Vagina (tissue), 2 donors: ENCODE measurements at regions not wholly inside any gene's neighbourhood (a gene's known extent, or its start where the extent isn't known, plus 50 kb on each side); places are given as distances from the start of the nearest gene placed in this dataset.
"Not testable (repeated sequence)": the region's sequence is repeated elsewhere in the genome, so short reads cannot be mapped to it uniquely, and the experiment has no call there.

Source experiments
- DNase-seq, 2 donors: peaks; one replicate each; pipeline ENCODE4 v3.0.0-alpha.2; 2017; ENCODE audit errors: extremely low spot score in 2 of 2
- H3K27ac ChIP-seq: fragments of 200-600 bp; sonication (generic); one replicate; pipeline ENCODE4 v1.5.1; 2019
- H3K27me3 ChIP-seq: fragments of 200-600 bp; sonication (generic); one replicate; pipeline ENCODE4 v1.5.1; 2019
- H3K36me3 ChIP-seq, 2 donors: fragments of 200-600 bp; sonication (generic); one replicate each; pipeline ENCODE4 v1.5.1; 2017 to 2019
- H3K4me1 ChIP-seq: fragments of 200-600 bp; sonication (generic); one replicate; pipeline ENCODE4 v1.5.1; 2019
- H3K4me3 ChIP-seq, 2 donors: fragments of 200-600 bp; sonication (generic); 1 replicate in 1 of 2; 2 replicates in 1 of 2; pipeline ENCODE4 v1.5.1; 2016 to 2019
- H3K9me3 ChIP-seq: fragments of 200-600 bp; sonication (generic); one replicate; pipeline ENCODE4 v1.5.1; 2019
- POLR2A ChIP-seq, 2 donors: fragments of 450-650 bp; IDR thresholded peaks; one replicate each; pipeline ENCODE4 v1.6.1; 2017; ENCODE audit warnings: antibody characterized with exemption in 2 of 2, mild to moderate bottlenecking in 2 of 2, moderate library complexity in 2 of 2
- POLR2AphosphoS5 ChIP-seq, 2 donors: sonication (generic); formaldehyde crosslinking; IDR thresholded peaks; one replicate each; pipeline ENCODE4 v1.9.0; 2017; ENCODE audit warnings: antibody characterized with exemption in 2 of 2, mild to moderate bottlenecking in 2 of 2, low read depth in 1 of 2; ENCODE audit not compliant: insufficient read depth in 1 of 2
- intact Hi-C: fragments of 100-400 bp; cut with DNase I; formaldehyde crosslinking; loops from one replicate; pipeline ENCODE4 v1.15.1; 2023
- TF ChIP-seq, protein P1 (sequence below), 3 experiments: fragments of 450-650 bp in 2 of 3; fragments of 200-600 bp in 1 of 3; sonication (generic) in 1 of 3; IDR thresholded peaks; one replicate each; pipeline ENCODE4 v1.5.1; 2017 to 2019; ENCODE audit warnings: antibody characterized with exemption in 3 of 3, mild to moderate bottlenecking in 2 of 3, moderate library complexity in 2 of 3

- H3K9me3 ChIP-seq: no peaks in the 10 kb centered on the region
- H3K27me3 ChIP-seq: no peaks in the 10 kb centered on the region
- no peak overlapping the region for H3K4me3 ChIP-seq
- H3K36me3 ChIP-seq: no peaks in the 10 kb centered on the region
- no peak overlapping the region for H3K27ac ChIP-seq
- intact Hi-C loops: no loop called here
- TF ChIP-seq POLR2A (IDR thresholded peaks at IDR 0.05) (no peak), POLR2AphosphoS5 (IDR thresholded peaks at IDR 0.05; ENCODE audit: insufficient read depth in 1 of 2, low read depth in 1 of 2) (no peak)
- TF ChIP-seq, protein P1, sequence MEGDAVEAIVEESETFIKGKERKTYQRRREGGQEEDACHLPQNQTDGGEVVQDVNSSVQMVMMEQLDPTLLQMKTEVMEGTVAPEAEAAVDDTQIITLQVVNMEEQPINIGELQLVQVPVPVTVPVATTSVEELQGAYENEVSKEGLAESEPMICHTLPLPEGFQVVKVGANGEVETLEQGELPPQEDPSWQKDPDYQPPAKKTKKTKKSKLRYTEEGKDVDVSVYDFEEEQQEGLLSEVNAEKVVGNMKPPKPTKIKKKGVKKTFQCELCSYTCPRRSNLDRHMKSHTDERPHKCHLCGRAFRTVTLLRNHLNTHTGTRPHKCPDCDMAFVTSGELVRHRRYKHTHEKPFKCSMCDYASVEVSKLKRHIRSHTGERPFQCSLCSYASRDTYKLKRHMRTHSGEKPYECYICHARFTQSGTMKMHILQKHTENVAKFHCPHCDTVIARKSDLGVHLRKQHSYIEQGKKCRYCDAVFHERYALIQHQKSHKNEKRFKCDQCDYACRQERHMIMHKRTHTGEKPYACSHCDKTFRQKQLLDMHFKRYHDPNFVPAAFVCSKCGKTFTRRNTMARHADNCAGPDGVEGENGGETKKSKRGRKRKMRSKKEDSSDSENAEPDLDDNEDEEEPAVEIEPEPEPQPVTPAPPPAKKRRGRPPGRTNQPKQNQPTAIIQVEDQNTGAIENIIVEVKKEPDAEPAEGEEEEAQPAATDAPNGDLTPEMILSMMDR (IDR thresholded peaks at IDR 0.05): no peak
- no peak for DNase-seq
- no peaks in the 10 kb centered on the region for H3K4me1 ChIP-seq
Observed at GRCh38 chr9:3736161-3736560, 210.4 kb upstream of the RFX3 start.

DNA sequence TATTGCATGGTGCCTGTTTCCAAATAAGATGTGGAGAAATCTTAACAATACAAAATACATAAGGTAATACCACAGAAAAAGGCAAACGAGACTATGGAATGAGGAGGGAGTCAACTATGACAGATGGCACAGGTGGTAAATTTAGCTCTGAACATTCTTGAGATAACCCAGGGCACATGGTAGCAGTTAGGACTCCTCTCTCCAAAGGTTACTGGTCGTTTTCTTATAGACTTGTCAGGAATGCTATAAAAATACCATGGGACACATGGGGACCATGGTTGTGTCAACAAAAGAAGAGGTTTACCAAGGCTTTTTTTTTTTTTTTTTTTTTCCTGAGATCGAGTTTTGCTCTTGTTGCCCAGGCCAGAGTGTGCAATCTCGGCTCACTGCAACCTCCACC is 209.4 kb upstream of the RFX3 start:
- Histone ChIP-seq H3K9me3 (no peaks in the 10 kb centered on the region), H3K4me1 (no peaks in the 10 kb centered on the region), H3K27ac (no peak overlapping the region), H3K4me3 (no peak overlapping the region), H3K36me3 (no peaks in the 10 kb centered on the region), H3K27me3 (no peaks in the 10 kb centered on the region)
- intact Hi-C loops: no loop called here
- TF ChIP-seq POLR2AphosphoS5 (IDR thresholded peaks at IDR 0.05; ENCODE audit: insufficient read depth in 1 of 2, low read depth in 1 of 2) (no peak), POLR2A (IDR thresholded peaks at IDR 0.05) (no peak)
- TF ChIP-seq, protein P1 (IDR thresholded peaks at IDR 0.05): no peak
- DNase-seq: no peak

DNA sequence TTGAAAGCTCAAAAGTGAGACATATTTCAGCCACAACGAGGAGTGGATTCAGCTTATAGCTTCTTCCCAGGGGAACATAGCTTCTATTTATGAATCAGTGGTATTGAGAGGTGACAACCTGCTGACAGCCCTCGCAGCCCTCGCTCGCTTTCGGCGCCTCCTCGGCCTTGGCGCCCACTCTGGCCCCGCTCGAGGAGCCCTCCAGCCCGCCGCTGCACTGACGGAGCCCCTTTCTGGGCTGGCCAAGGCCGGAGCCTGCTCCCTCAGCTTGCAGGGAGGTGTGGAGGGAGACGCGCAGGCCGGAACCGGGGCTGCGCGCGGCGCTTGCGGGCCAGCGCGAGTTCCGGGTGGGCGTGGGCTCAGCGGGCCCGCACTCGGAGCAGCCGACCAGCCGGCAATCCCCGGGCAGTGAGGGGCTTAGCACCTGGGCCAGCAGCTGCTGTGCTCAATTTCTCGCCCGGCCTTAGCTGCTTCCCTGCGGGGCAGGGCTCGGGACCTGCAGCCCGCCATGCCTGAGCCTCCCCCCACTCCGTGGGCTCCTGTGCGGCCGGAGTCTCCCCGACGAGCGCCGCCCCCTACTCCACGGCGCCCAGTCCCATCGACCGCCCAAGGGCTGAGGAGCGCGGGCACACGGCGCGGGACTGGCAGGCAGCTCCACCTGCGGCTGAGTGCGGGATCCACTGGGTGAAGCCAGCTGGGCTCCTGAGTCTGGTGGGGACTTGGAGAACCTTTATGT is 207.9 kb upstream of the RFX3 start:
- H3K4me3 ChIP-seq, H3K4me1 ChIP-seq, H3K27ac ChIP-seq, H3K27me3 ChIP-seq, H3K36me3 ChIP-seq, DNase-seq, H3K9me3 ChIP-seq, intact Hi-C loops: not testable (repeated sequence)

DNA sequence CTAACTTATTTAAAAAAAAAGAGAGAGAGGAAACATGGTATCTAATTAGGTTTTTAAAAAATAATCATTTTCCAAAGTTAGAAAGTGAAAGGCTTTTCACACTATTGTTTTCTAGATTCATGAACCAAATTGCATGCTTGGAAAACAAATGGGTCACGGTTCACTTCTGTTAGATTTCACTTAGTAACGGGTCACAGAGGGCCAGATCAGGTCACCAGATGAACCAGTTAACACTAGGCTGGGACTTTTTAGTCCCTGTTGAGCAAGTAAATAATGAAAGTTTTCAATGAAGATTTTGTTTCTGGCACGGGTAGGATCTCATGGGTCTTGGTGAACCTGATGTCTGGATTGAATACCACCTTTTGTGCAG is 207.2 kb upstream of the RFX3 start:
- Histone ChIP-seq H3K36me3 (no peaks in the 10 kb centered on the region), H3K9me3 (no peaks in the 10 kb centered on the region), H3K27me3 (no peaks in the 10 kb centered on the region), H3K4me1 (no peaks in the 10 kb centered on the region), H3K27ac (no peak overlapping the region), H3K4me3 (no peak overlapping the region)
- TF ChIP-seq POLR2A (IDR thresholded peaks at IDR 0.05): no peak
- no peak for TF ChIP-seq POLR2AphosphoS5 (IDR thresholded peaks at IDR 0.05; ENCODE audit: insufficient read depth in 1 of 2, low read depth in 1 of 2)
- TF ChIP-seq, protein P1 (IDR thresholded peaks at IDR 0.05): no peak
- intact Hi-C loops: no loop called here
- DNase-seq: no peak

DNA sequence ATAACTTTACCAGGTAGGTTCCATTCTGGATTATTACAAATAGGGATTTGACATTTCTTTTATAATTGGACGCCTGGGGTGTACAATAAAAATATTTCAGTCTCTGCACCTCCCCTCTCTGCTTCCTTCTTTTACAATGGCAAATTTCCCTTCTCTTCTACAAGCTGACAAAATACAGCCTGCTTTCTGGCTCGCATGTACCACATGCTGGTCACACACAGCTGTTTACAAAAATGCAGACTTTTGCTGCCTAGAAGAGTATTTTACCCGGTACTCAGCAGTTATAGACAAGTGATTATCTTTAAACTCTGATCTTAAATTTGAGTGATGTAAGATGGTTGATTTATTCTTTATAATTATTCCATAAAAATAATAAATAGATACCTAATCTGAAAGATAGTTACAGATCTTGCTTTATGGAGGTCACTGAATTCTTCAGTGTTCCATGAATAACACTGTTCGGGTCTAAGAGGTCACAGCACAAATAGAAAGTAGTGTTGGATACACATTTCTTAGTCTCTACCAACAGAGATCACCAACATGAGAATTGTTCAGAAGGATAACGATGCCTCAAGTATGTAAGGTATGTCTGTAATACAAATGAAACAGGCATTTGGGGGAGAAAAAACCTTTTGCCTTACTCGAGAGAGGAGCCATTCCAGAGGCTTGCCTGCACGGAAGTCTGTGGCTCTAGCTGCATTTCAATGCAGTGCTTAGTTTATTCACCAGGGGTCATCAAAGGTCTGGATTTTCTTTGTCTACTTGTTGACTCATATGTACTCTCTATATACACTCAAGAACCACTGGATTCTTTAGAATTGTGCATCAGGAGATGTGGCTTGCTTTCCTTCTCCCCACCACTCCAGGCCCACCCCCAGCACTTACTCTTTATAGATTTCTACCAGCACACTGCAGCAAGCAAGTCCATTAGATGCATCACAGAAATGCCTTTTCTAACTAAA is 206.6 kb upstream of the RFX3 start:
- no peaks in the 10 kb centered on the region for H3K4me1 ChIP-seq
- no peak overlapping the region for H3K27ac ChIP-seq
- no peak for DNase-seq
- TF ChIP-seq POLR2A (IDR thresholded peaks at IDR 0.05) (no peak), POLR2AphosphoS5 (IDR thresholded peaks at IDR 0.05; ENCODE audit: insufficient read depth in 1 of 2, low read depth in 1 of 2) (no peak)
- TF ChIP-seq, protein P1 (IDR thresholded peaks at IDR 0.05): peak; percentile 40 to 70 (median 58)
- intact Hi-C loops: no loop called here
- no peaks in the 10 kb centered on the region for H3K27me3 ChIP-seq
- no peaks in the 10 kb centered on the region for H3K9me3 ChIP-seq
- peak overlapping the region in 1 of 2 donors; percentile 2 for H3K4me3 ChIP-seq
- H3K36me3 ChIP-seq: no peaks in the 10 kb centered on the region
